B cell (primary cell): ENCODE measurements at regions not wholly inside any gene's neighbourhood (a gene's known extent, or its start where the extent isn't known, plus 50 kb on each side); places are given as distances from the start of the nearest gene placed in this dataset.

Source experiments
- ATAC-seq: fragments of 200-7000 bp; cut with Tn5 transposase; one replicate; pipeline ENCODE4 v1.10.0; 2021; ENCODE audit warnings: low read depth, mild to moderate bottlenecking, moderate number of reproducible peaks, moderate library complexity
- CTCF ChIA-PET: fragments of 350-600 bp; sonication (Branson Sonifier 250); formaldehyde crosslinking; loops from one replicate; lab custom pipeline; 2021; ENCODE audit warnings: antibody characterized with exemption, inconsistent platforms; lab: Charles Lee
- POLR2A ChIA-PET: fragments of 350-600 bp; sonication (Branson Sonifier 250); formaldehyde crosslinking; loops from one replicate; lab custom pipeline; 2021; ENCODE audit warnings: antibody characterized with exemption; lab: Charles Lee
- DNase-seq: peaks from one replicate; pipeline ENCODE4 v3.0.0; 2013
- H2AFZ ChIP-seq: 2 replicates; pipeline ENCODE4 v1.6.1; 2012; ENCODE audit warnings: mild to moderate bottlenecking, low read depth, low read length; ENCODE audit not compliant: insufficient read depth, poor library complexity, severe bottlenecking
- H3K27ac ChIP-seq, 2 donors: 1 replicate in 1 of 2; 2 replicates in 1 of 2; pipeline ENCODE4 v1.5.1; 2012 to 2013; ENCODE audit warnings: low read length in 2 of 2, mild to moderate bottlenecking in 2 of 2, moderate library complexity in 1 of 2
- H3K27me3 ChIP-seq, 4 experiments: fragments of 200-600 bp in 1 of 4; sonication (generic) in 1 of 4; replicated peaks in 1 of 4; 1 replicate in 2 of 4; 2 replicates in 2 of 4; pipeline versions ENCODE4 v1.6.1 to v1.7.0; 2013 to 2016; ENCODE audit warnings: low read length in 3 of 4, mild to moderate bottlenecking in 2 of 4, mixed read lengths in 1 of 4, moderate library complexity in 1 of 4; ENCODE audit not compliant: insufficient read depth in 4 of 4, control insufficient read depth in 3 of 4; ENCODE audit errors: control extremely low read depth in 1 of 4
- H3K36me3 ChIP-seq, 2 experiments: replicated peaks in 1 of 2; 1 replicate in 1 of 2; 2 replicates in 1 of 2; pipeline versions ENCODE4 v1.6.1 to v1.7.1; 2013; ENCODE audit warnings: low read length in 1 of 2; ENCODE audit not compliant: insufficient read depth in 2 of 2, control insufficient read depth in 1 of 2; ENCODE audit errors: control extremely low read depth in 1 of 2, extremely low read depth in 1 of 2
- H3K4me1 ChIP-seq, 2 donors: fragments of 200-600 bp in 1 of 2; sonication (generic) in 1 of 2; 1 replicate in 1 of 2; 2 replicates in 1 of 2; pipeline versions ENCODE4 v1.5.1 to v1.6.1; 2013 to 2017; ENCODE audit warnings: low read length in 2 of 2; ENCODE audit not compliant: control insufficient read depth in 2 of 2, insufficient read depth in 2 of 2
- H3K4me2 ChIP-seq: replicated peaks from 2 replicates; pipeline ENCODE3; 2012; ENCODE audit warnings: mild to moderate bottlenecking, low read depth, low read length; ENCODE audit not compliant: poor library complexity, severe bottlenecking
- H3K4me3 ChIP-seq, 5 experiments: fragments of 200-600 bp in 1 of 5; sonication (generic) in 1 of 5; 1 replicate in 3 of 5; 2 replicates in 2 of 5; pipeline versions ENCODE4 v1.5.1 to v1.7.0; 2011 to 2016; ENCODE audit warnings: low read length in 4 of 5, mild to moderate bottlenecking in 4 of 5, low read depth in 2 of 5, control low read depth in 1 of 5, moderate library complexity in 1 of 5; ENCODE audit not compliant: insufficient read depth in 1 of 5; ENCODE audit errors: control extremely low read depth in 1 of 5, extremely low read depth in 1 of 5
- H3K79me2 ChIP-seq: fragments of 200-600 bp; sonication (generic); one replicate; pipeline ENCODE4 v1.6.0; 2016; ENCODE audit warnings: low read length; ENCODE audit not compliant: control insufficient read depth, insufficient read depth
- H3K9ac ChIP-seq: fragments of 200-600 bp; sonication (generic); 2 replicates; pipeline ENCODE4 v1.6.1; 2017; ENCODE audit warnings: mild to moderate bottlenecking, low read length, moderate library complexity
- H3K9me3 ChIP-seq, 3 donors: one replicate each; pipeline versions ENCODE4 v1.6.1 to v1.7.1; 2013; ENCODE audit warnings: low read length in 2 of 3; ENCODE audit not compliant: control insufficient read depth in 2 of 3, insufficient read depth in 1 of 3; ENCODE audit errors: control extremely low read depth in 1 of 3
- H4K20me1 ChIP-seq: 2 replicates; pipeline ENCODE4 v1.6.0; 2012; ENCODE audit warnings: mild to moderate bottlenecking, low read length; ENCODE audit not compliant: insufficient read depth, control insufficient read depth, poor library complexity, severe bottlenecking
- H3K27ac Mint-ChIP-seq: one replicate; pipeline ENCODE4 v1.8.0; 2021; ENCODE audit warnings: mixed read lengths
- H3K27me3 Mint-ChIP-seq: one replicate; pipeline ENCODE4 v1.8.0; 2021; ENCODE audit warnings: mixed read lengths
- H3K4me1 Mint-ChIP-seq: one replicate; pipeline ENCODE4 v1.8.0; 2021; ENCODE audit warnings: mixed read lengths
- H3K4me3 Mint-ChIP-seq: one replicate; pipeline ENCODE4 v1.8.0; 2021; ENCODE audit warnings: mixed read lengths
- H3K9me3 Mint-ChIP-seq: one replicate; pipeline ENCODE4 v1.8.0; 2022; ENCODE audit warnings: mixed read lengths; ENCODE audit not compliant: insufficient read depth
- CTCF ChIP-seq: fragments of 200-600 bp; IDR thresholded peaks from one replicate; pipeline ENCODE4 v1.8.0; 2022; ENCODE audit warnings: antibody characterized with exemption, mild to moderate bottlenecking
- EZH2 ChIP-seq: IDR thresholded peaks from 2 replicates; pipeline ENCODE4 v1.6.1; 2012; ENCODE audit warnings: borderline replicate concordance, low read depth, mild to moderate bottlenecking, moderate library complexity, low read length; ENCODE audit not compliant: insufficient read depth, poor library complexity, severe bottlenecking
- WGBS: methylation state at CpG from one replicate; pipeline ENCODE4 v1.1.5; 2013; ENCODE audit warnings: missing lambda C conversion rate; ENCODE audit not compliant: insufficient coverage; 5-methylcytosine and 5-hydroxymethylcytosine counted together
- intact Hi-C: fragments of 100-400 bp; cut with micrococcal nuclease; formaldehyde crosslinking; loops from one replicate; pipeline ENCODE4 v1.10.0; 2022

- H3K27ac ChIP-seq = peak overlapping the region; percentile 46 to 65
- H3K4me2 ChIP-seq = peak overlapping the region; percentile 1
- intact Hi-C loops = no loop called here
- H3K9me3 ChIP-seq = peaks cover 2 to 37% (median 19%) of the 10 kb centered on the region in 3 donors
- no peaks in the 10 kb centered on the region for H3K9me3 Mint-ChIP-seq
- no CpG with 5 or more reads among the region's 1 CpG for WGBS
- H3K27me3 Mint-ChIP-seq = no peaks in the 10 kb centered on the region
- no peaks in the 10 kb centered on the region for H4K20me1 ChIP-seq
- ATAC-seq = no peak
- TF ChIP-seq EZH2 = no peak
- H3K4me3 ChIP-seq = no peak overlapping the region
- peak overlapping the region; percentile 39 for H3K4me3 Mint-ChIP-seq
- peak overlapping the region; percentile 93 for H3K27ac Mint-ChIP-seq
- peaks cover 85% of the 10 kb centered on the region for H3K4me1 Mint-ChIP-seq
- ChIA-PET POLR2A (interaction anchor here (6.4 to 8.9 kb wide), 3 partner anchors 38 to 55 kb away, joined by 108 to 223 read pairs (median 125); partner anchors contain the start of gene ZFP36L2), CTCF (interaction anchor here (1.2 to 21.2 kb wide), 3 partner anchors 23 to 48 kb away, joined by 3 to 449 read pairs (median 87); partner anchors contain the start of gene ZFP36L2)
- peaks cover 83 to 93% of the 10 kb centered on the region in 2 donors for H3K4me1 ChIP-seq
- no peak overlapping the region for H3K9ac ChIP-seq
- H3K79me2 ChIP-seq = peaks cover 7% of the 10 kb centered on the region
- H3K27me3 ChIP-seq = no peaks in the 10 kb centered on the region
- DNase-seq = no peak
- no peaks in the 10 kb centered on the region for H3K36me3 ChIP-seq
- no peak overlapping the region for H2AFZ ChIP-seq
Measured at GRCh38 chr2:43171789-43172188, 54.6 kb downstream of the ZFP36L2 start.

GRCh38 chr2:43170405-43171105, 55.9 kb downstream of the ZFP36L2 start:
- intact Hi-C loops = loop anchor here (1.0 kb wide), 2 partner anchors 25 to 50 kb away; no protein-coding TSS in a partner anchor
- POLR2A ChIA-PET = interaction anchor here (1.4 to 8.9 kb wide), 6 partner anchors 10 to 56 kb away, joined by 5 to 223 read pairs (median 63); partner anchors contain the start of gene ZFP36L2
- Mint-ChIP-seq H3K4me1 (peaks cover 80% of the 10 kb centered on the region), H3K9me3 (no peaks in the 10 kb centered on the region), H3K4me3 (peak overlapping the region; percentile 87), H3K27ac (peak overlapping the region; percentile 100), H3K27me3 (no peaks in the 10 kb centered on the region)
- Histone ChIP-seq H3K4me3 (peak overlapping the region in 1 of 5 experiments; percentile 53), H3K36me3 (no peaks in the 10 kb centered on the region), H3K9ac (peak overlapping the region; percentile 55), H3K4me1 (peaks cover 74 to 86% of the 10 kb centered on the region in 2 donors), H3K27me3 (no peaks in the 10 kb centered on the region), H2AFZ (peak overlapping the region; percentile 34), H3K79me2 (peaks cover 7% of the 10 kb centered on the region), H4K20me1 (no peaks in the 10 kb centered on the region), H3K4me2 (peak overlapping the region; percentile 86), H3K9me3 (peaks cover 0 to 24% (median 10%) of the 10 kb centered on the region in 3 donors), H3K27ac (peak overlapping the region; percentile 85 to 91)
- ATAC-seq = no peak
- WGBS = 36% methylated on average over 20 of the region's 21 CpGs
- TF ChIP-seq EZH2 = no peak
- no peak for TF ChIP-seq CTCF
- no peak for DNase-seq
- CTCF ChIA-PET = interaction anchor here (1.2 to 21.2 kb wide), 11 partner anchors 7 to 314 kb away, joined by 3 to 449 read pairs (median 8); partner anchors contain the start of gene ZFP36L2
